ENCODE measurements at regions not wholly inside any gene's neighbourhood (a gene's known extent, or its start where the extent isn't known, plus 50 kb on each side); places are given as distances from the start of the nearest gene placed in this dataset.

- DNase-seq (ENCODE audit: low spot score), result no peak
Measured at GRCh38 chr2:188051706-188052105, 240.0 kb upstream of the GULP1 start.

- no peak for DNase-seq (ENCODE audit: low spot score)
Measured at GRCh38 chr2:188065386-188065785, 226.3 kb upstream of the GULP1 start.

GRCh38 chr2:188068093-188068492, 223.6 kb upstream of the GULP1 start:
- no peak for DNase-seq (ENCODE audit: low spot score)

- DNase-seq (ENCODE audit: low spot score), result no peak
Measured at GRCh38 chr2:188076149-188077056, 215.3 kb upstream of the GULP1 start.

GRCh38 chr2:188077757-188078156, 213.9 kb upstream of the GULP1 start:
- no peak for DNase-seq (ENCODE audit: low spot score)

GRCh38 chr2:188078534-188078933, 213.1 kb upstream of the GULP1 start:
- no peak for DNase-seq (ENCODE audit: low spot score)

- DNase-seq (ENCODE audit: low spot score), result no peak
Measured at GRCh38 chr2:188079196-188079595, 212.5 kb upstream of the GULP1 start.

- DNase-seq (ENCODE audit: low spot score), result no peak
Measured at GRCh38 chr2:188085421-188085820, 206.3 kb upstream of the GULP1 start.

- no peak for DNase-seq (ENCODE audit: low spot score)
Measured at GRCh38 chr2:188089901-188090300, 201.8 kb upstream of the GULP1 start.

GRCh38 chr2:188091220-188091619, 200.5 kb upstream of the GULP1 start:
- DNase-seq (ENCODE audit: low spot score), result no peak

- no peak for DNase-seq (ENCODE audit: low spot score)
Measured at GRCh38 chr2:188092734-188093133, 198.9 kb upstream of the GULP1 start.

GRCh38 chr2:188096910-188097309, 194.8 kb upstream of the GULP1 start:
- DNase-seq (ENCODE audit: low spot score), result no peak

GRCh38 chr2:188102881-188103280, 188.8 kb upstream of the GULP1 start:
- no peak for DNase-seq (ENCODE audit: low spot score)

GRCh38 chr2:188114014-188114413, 177.7 kb upstream of the GULP1 start:
- DNase-seq (ENCODE audit: low spot score), result no peak

- DNase-seq (ENCODE audit: low spot score), result no peak
Measured at GRCh38 chr2:188117706-188118105, 174.0 kb upstream of the GULP1 start.

GRCh38 chr2:188118431-188118830, 173.2 kb upstream of the GULP1 start:
- no peak for DNase-seq (ENCODE audit: low spot score)

- DNase-seq (ENCODE audit: low spot score), result no peak
Measured at GRCh38 chr2:188119112-188119838, 172.4 kb upstream of the GULP1 start.

- DNase-seq (ENCODE audit: low spot score), result no peak
Measured at GRCh38 chr2:188122985-188123384, 168.7 kb upstream of the GULP1 start.

- DNase-seq (ENCODE audit: low spot score), result no peak
Measured at GRCh38 chr2:188129677-188130076, 162.0 kb upstream of the GULP1 start.

GRCh38 chr2:188130317-188130716, 161.4 kb upstream of the GULP1 start:
- DNase-seq (ENCODE audit: low spot score), result no peak

- no peak for DNase-seq (ENCODE audit: low spot score)
Measured at GRCh38 chr2:188131281-188131680, 160.4 kb upstream of the GULP1 start.

- no peak for DNase-seq (ENCODE audit: low spot score)
Measured at GRCh38 chr2:188132385-188132784, 159.3 kb upstream of the GULP1 start.

GRCh38 chr2:188134241-188134640, 157.4 kb upstream of the GULP1 start:
- no peak for DNase-seq (ENCODE audit: low spot score)

Measured in hematopoietic multipotent progenitor cell treated with erythropoietin and hydrocortisone succinate and interleukin-3 and kit ligand, for 15 days (in vitro differentiated cells).